OCI-LY7 (cell line): ENCODE measurements at regions not wholly inside any gene's neighbourhood (a gene's known extent, or its start where the extent isn't known, plus 50 kb on each side); places are given as distances from the start of the nearest gene placed in this dataset.

Source experiments
- BruUV-seq: library from RNA; stranded (reverse); fragments of 400-500 nt; replicated peaks from 2 replicates; lab custom pipeline; 2021; lab: Mats Ljungman, UMichigan
- CTCF ChIA-PET: fragments of 300-600 bp; sonication (Branson Sonifier 250); formaldehyde crosslinking; loops from one replicate; lab custom pipeline; 2022; ENCODE audit warnings: antibody characterized with exemption; ENCODE audit not compliant: unreplicated experiment; lab: Charles Lee
- POLR2A ChIA-PET: fragments of 300-600 bp; sonication (Branson Sonifier 250); formaldehyde crosslinking; loops from one replicate; lab custom pipeline; 2022; ENCODE audit warnings: antibody characterized with exemption; lab: Charles Lee
- DNase-seq: peaks from one replicate; pipeline ENCODE4 v3.0.0-alpha.2; 2015; ENCODE audit warnings: low spot score
- H2AFZ ChIP-seq: fragments of 200-600 bp; sonication (generic), shearing (Covaris generic); 2 replicates; pipeline ENCODE4 v1.6.1; 2014; ENCODE audit warnings: mild to moderate bottlenecking, antibody characterized with exemption, low read length, moderate library complexity
- H3K27ac ChIP-seq: fragments of 200-600 bp; sonication (generic); 2 replicates; pipeline ENCODE4 v1.5.1; 2014; ENCODE audit warnings: mixed run types, low read depth, mild to moderate bottlenecking, moderate library complexity, low read length, inconsistent platforms; ENCODE audit not compliant: poor library complexity, severe bottlenecking
- H3K36me3 ChIP-seq: fragments of 200-600 bp; sonication (generic); 2 replicates; pipeline ENCODE4 v1.6.1; 2014; ENCODE audit warnings: mild to moderate bottlenecking, antibody characterized with exemption, low read length, moderate library complexity, mixed read lengths; ENCODE audit not compliant: insufficient read depth
- H3K4me1 ChIP-seq: fragments of 200-600 bp; sonication (generic); 2 replicates; pipeline ENCODE4 v1.5.1; 2014; ENCODE audit warnings: mild to moderate bottlenecking, low read length; ENCODE audit not compliant: insufficient read depth, poor library complexity, severe bottlenecking
- H3K4me2 ChIP-seq: fragments of 200-600 bp; sonication (generic); 2 replicates; pipeline ENCODE4 v1.6.1; 2014; ENCODE audit warnings: mild to moderate bottlenecking, low read length
- H3K4me3 ChIP-seq: fragments of 200-600 bp; sonication (generic); 2 replicates; pipeline ENCODE4 v1.5.1; 2014; ENCODE audit warnings: mild to moderate bottlenecking, low read depth, low read length; ENCODE audit not compliant: poor library complexity, severe bottlenecking
- H3K79me2 ChIP-seq: fragments of 200-600 bp; sonication (generic); 2 replicates; pipeline ENCODE4 v1.6.1; 2016; ENCODE audit warnings: low read depth, mild to moderate bottlenecking, low read length, moderate library complexity, mixed read lengths; ENCODE audit not compliant: insufficient read depth
- H3K9me2 ChIP-seq: fragments of 200-600 bp; sonication (generic); 2 replicates; pipeline ENCODE4 v1.6.1; 2016; ENCODE audit warnings: mild to moderate bottlenecking, low read length, mixed read lengths; ENCODE audit not compliant: insufficient read depth
- H3K9me3 ChIP-seq: fragments of 200-600 bp; sonication (generic); 2 replicates; pipeline ENCODE4 v1.6.1; 2014; ENCODE audit warnings: mild to moderate bottlenecking, mixed run types, low read length, mixed read lengths
- H4K20me1 ChIP-seq: fragments of 200-600 bp; sonication (generic); 2 replicates; pipeline ENCODE4 v1.6.1; 2014; ENCODE audit warnings: mild to moderate bottlenecking, antibody characterized with exemption, low read length, moderate library complexity, mixed read lengths; ENCODE audit not compliant: insufficient read depth
- CTCF ChIP-seq: fragments of 200-600 bp; sonication (generic); conservative IDR thresholded peaks from 2 replicates; pipeline ENCODE4 v1.5.1; 2014; ENCODE audit warnings: mild to moderate bottlenecking, antibody characterized with exemption, low read length, moderate library complexity, mixed read lengths
- EZH2phosphoT487 ChIP-seq: fragments of 200-600 bp; sonication (generic); IDR thresholded peaks from 2 replicates; pipeline ENCODE4 v1.6.1; 2018; ENCODE audit warnings: low read depth, borderline replicate concordance, mild to moderate bottlenecking, mixed run types, antibody characterized with exemption, low read length, moderate library complexity, mixed read lengths
- intact Hi-C: fragments of 100-400 bp; cut with micrococcal nuclease; formaldehyde crosslinking; loops from one replicate; pipeline ENCODE4 v1.10.0; 2022; ENCODE audit not compliant: unreplicated experiment

DNA sequence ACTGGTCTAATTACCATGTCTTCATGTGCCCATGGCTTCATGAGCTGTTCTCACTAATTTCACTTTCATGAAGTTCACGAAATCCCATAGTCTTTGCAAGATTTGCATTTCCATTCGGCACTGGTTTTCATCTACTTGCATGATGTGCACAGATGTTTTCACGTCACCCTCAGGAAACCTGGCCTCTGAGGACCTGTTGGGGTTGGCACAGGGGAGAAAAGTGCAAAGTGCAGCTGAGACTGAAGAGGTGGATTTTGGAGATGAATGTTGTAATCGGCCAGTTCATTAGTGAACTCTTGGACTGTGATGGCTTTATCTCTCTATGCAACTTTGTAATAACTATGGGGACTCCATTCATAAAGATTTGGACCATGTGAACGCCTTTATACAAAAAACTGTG lies 80.2 kb upstream of the SULF2 start:
- Histone ChIP-seq H3K4me3 (no peak overlapping the region), H3K79me2 (no peaks in the 10 kb centered on the region), H3K9me2 (no peaks in the 10 kb centered on the region), H4K20me1 (no peaks in the 10 kb centered on the region), H3K36me3 (no peaks in the 10 kb centered on the region), H3K4me1 (peaks cover 5% of the 10 kb centered on the region), H3K4me2 (no peak overlapping the region), H3K9me3 (no peaks in the 10 kb centered on the region), H2AFZ (no peak overlapping the region), H3K27ac (no peak overlapping the region)
- TF ChIP-seq EZH2phosphoT487 (no peak), CTCF (no peak)
- CTCF ChIA-PET: no interaction called here
- no peak for DNase-seq
- POLR2A ChIA-PET: interaction anchor here (0.6 kb wide), 1 partner anchor 90 kb away, joined by 3 read pairs; no protein-coding TSS in a partner anchor
- intact Hi-C loops: no loop called here
- no TSS peak for BruUV-seq

DNA sequence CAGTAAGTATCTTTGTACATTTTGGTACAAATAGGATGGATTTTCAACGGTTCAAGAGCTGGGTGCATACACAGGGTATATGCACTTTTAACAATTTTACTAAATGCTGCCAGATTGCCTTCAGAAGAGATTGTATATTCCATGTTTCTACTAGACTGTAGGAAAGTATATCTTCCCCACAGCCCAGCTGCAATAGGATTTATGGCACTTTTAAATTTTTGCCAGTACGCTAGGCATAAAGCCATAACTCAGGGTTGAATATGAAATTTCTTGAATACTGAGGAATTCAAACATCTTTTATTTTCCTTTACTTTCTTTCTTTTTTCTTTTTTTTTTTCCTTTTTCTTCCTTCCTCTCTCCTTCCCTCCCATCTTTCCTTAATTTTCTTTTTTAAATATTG lies 78.7 kb upstream of the SULF2 start:
- Histone ChIP-seq H3K79me2 (no peaks in the 10 kb centered on the region), H4K20me1 (no peaks in the 10 kb centered on the region), H3K36me3 (no peaks in the 10 kb centered on the region), H3K4me2 (no peak overlapping the region), H2AFZ (no peak overlapping the region), H3K9me2 (no peaks in the 10 kb centered on the region), H3K4me3 (no peak overlapping the region), H3K27ac (no peak overlapping the region), H3K9me3 (no peaks in the 10 kb centered on the region), H3K4me1 (peaks cover 17% of the 10 kb centered on the region)
- ChIA-PET CTCF (no interaction called here), POLR2A (interaction anchor here (0.9 kb wide), 1 partner anchor 134 kb away, joined by 3 read pairs; no protein-coding TSS in a partner anchor)
- no peak for DNase-seq
- intact Hi-C loops: no loop called here
- no TSS peak for BruUV-seq
- TF ChIP-seq CTCF: no peak
- TF ChIP-seq EZH2phosphoT487: no peak

DNA sequence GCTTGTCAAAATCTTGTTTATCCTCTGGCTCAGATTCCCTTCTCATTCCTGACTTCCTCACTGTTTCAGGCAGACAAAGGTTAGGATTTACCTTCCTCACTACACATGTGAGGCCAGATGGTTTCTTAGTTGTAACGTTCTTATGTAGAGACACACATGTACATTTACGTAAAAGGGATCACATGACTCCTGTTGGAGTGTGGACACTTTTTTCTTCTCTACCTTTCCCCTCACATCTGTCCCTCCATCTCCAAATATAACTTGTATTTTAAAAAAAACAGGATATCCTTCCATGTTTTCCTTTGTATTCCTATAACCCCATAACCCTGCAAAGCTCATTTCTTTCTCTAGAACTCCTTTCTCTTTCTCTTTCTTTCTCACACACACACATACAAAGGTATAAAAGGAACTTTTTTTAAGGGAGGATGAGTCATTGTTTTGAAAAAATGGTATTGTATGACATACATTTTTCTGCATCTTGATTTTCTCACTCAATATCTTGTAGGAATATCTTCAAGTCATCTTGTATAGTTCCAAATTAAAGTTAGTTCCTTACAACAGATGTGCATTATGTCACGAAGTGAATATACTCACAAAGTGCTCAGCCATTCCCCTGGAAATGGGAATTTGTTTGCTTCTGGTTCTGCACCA lies 78.2 kb upstream of the SULF2 start:
- no peaks in the 10 kb centered on the region for H3K79me2 ChIP-seq
- no peak for DNase-seq
- H2AFZ ChIP-seq: no peak overlapping the region
- H3K9me3 ChIP-seq: no peaks in the 10 kb centered on the region
- TF ChIP-seq EZH2phosphoT487 (no peak), CTCF (no peak)
- no peak overlapping the region for H3K27ac ChIP-seq
- H3K4me1 ChIP-seq: peaks cover 17% of the 10 kb centered on the region
- no TSS peak for BruUV-seq
- H4K20me1 ChIP-seq: no peaks in the 10 kb centered on the region
- no peaks in the 10 kb centered on the region for H3K36me3 ChIP-seq
- H3K9me2 ChIP-seq: no peaks in the 10 kb centered on the region
- no peak overlapping the region for H3K4me3 ChIP-seq
- H3K4me2 ChIP-seq: no peak overlapping the region
- POLR2A ChIA-PET: interaction anchor here (0.9 kb wide), 1 partner anchor 133 kb away, joined by 3 read pairs; no protein-coding TSS in a partner anchor
- intact Hi-C loops: no loop called here
- CTCF ChIA-PET: no interaction called here
